Osteocyte (in vitro differentiated cells): ENCODE measurements at regions not wholly inside any gene's neighbourhood (a gene's known extent, or its start where the extent isn't known, plus 50 kb on each side); places are given as distances from the start of the nearest gene placed in this dataset.
"Not testable (repeated sequence)": the region's sequence is repeated elsewhere in the genome, so short reads cannot be mapped to it uniquely, and the experiment has no call there.

ENCODE experiments used
- DNase-seq: peaks from one replicate; pipeline ENCODE4 v3.0.0; 2021; ENCODE audit warnings: mixed read lengths; ENCODE audit not compliant: unreplicated experiment; ENCODE audit errors: extremely low spot score
- H3K27ac Mint-ChIP-seq: one replicate; pipeline ENCODE4 v1.8.0; 2021; ENCODE audit warnings: mild to moderate bottlenecking, mixed read lengths; ENCODE audit not compliant: unreplicated experiment
- H3K27me3 Mint-ChIP-seq: one replicate; pipeline ENCODE4 v1.8.0; 2021; ENCODE audit warnings: mixed read lengths; ENCODE audit not compliant: unreplicated experiment
- H3K36me3 Mint-ChIP-seq: one replicate; pipeline ENCODE4 v1.8.0; 2021; ENCODE audit warnings: mixed read lengths; ENCODE audit not compliant: unreplicated experiment
- H3K4me1 Mint-ChIP-seq: one replicate; pipeline ENCODE4 v1.8.0; 2021; ENCODE audit warnings: mixed read lengths; ENCODE audit not compliant: unreplicated experiment
- H3K4me3 Mint-ChIP-seq: one replicate; pipeline ENCODE4 v1.8.0; 2021; ENCODE audit warnings: mild to moderate bottlenecking, moderate library complexity, mixed read lengths; ENCODE audit not compliant: unreplicated experiment
- H3K9me3 Mint-ChIP-seq: one replicate; pipeline ENCODE4 v1.8.0; 2021; ENCODE audit warnings: mixed read lengths; ENCODE audit not compliant: unreplicated experiment
- TF ChIP-seq, protein P1 (sequence below): fragments of 200-600 bp; sonication (generic); IDR thresholded peaks from 2 replicates; pipeline ENCODE4 v1.5.0; 2021; ENCODE audit warnings: antibody characterized with exemption, mild to moderate bottlenecking, moderate library complexity

DNA sequence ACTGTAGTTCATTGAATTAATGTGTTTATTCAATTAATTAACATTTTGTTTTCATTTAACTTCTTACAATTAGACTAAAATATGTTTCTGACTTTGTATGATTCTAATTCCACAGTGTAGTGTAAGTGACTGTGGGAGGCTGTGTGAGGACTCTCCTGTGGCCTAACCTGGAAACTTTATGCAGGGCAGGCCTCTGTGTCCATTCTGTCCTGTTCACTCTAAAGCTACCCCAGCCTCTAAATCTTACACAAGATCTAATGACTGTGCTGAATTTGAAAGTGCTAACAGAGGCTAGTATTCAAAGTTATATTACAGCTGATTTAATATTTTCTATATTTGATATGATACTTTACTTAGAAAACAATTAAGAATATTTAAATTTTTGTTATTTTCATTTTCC, 270.5 kb upstream of the CDH19 start:
- Mint-ChIP-seq H3K4me1 (no peaks in the 10 kb centered on the region), H3K9me3 (no peaks in the 10 kb centered on the region), H3K27ac (no peak overlapping the region), H3K27me3 (peaks cover 8% of the 10 kb centered on the region), H3K4me3 (no peak overlapping the region), H3K36me3 (no peaks in the 10 kb centered on the region)
- TF ChIP-seq, protein P1, sequence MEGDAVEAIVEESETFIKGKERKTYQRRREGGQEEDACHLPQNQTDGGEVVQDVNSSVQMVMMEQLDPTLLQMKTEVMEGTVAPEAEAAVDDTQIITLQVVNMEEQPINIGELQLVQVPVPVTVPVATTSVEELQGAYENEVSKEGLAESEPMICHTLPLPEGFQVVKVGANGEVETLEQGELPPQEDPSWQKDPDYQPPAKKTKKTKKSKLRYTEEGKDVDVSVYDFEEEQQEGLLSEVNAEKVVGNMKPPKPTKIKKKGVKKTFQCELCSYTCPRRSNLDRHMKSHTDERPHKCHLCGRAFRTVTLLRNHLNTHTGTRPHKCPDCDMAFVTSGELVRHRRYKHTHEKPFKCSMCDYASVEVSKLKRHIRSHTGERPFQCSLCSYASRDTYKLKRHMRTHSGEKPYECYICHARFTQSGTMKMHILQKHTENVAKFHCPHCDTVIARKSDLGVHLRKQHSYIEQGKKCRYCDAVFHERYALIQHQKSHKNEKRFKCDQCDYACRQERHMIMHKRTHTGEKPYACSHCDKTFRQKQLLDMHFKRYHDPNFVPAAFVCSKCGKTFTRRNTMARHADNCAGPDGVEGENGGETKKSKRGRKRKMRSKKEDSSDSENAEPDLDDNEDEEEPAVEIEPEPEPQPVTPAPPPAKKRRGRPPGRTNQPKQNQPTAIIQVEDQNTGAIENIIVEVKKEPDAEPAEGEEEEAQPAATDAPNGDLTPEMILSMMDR, result no peak
- DNase-seq, result no peak

DNA sequence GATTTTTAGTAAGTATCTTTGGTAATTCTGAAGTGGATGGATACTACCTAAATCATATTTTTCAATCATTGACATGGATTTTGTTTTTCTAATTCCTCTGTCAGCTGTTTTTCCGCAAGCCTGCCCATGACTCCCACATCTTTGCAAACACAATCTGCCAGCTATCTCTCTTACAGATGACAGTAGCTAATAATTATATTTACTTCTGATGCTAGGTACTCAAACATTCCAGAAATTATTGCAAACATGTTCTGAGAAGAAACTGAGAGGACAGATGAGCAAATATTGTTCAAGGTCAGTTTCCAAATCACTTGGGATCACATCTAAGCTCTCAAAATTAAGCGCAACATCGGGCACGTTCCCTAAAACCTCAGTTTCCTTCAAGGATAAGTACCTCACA, 270.0 kb upstream of the CDH19 start:
- no peak overlapping the region for H3K27ac Mint-ChIP-seq
- H3K36me3 Mint-ChIP-seq, result no peaks in the 10 kb centered on the region
- no peaks in the 10 kb centered on the region for H3K4me1 Mint-ChIP-seq
- TF ChIP-seq, protein P1, result no peak
- H3K9me3 Mint-ChIP-seq, result no peaks in the 10 kb centered on the region
- no peak for DNase-seq
- H3K4me3 Mint-ChIP-seq, result no peak overlapping the region
- peaks cover 11% of the 10 kb centered on the region for H3K27me3 Mint-ChIP-seq

DNA sequence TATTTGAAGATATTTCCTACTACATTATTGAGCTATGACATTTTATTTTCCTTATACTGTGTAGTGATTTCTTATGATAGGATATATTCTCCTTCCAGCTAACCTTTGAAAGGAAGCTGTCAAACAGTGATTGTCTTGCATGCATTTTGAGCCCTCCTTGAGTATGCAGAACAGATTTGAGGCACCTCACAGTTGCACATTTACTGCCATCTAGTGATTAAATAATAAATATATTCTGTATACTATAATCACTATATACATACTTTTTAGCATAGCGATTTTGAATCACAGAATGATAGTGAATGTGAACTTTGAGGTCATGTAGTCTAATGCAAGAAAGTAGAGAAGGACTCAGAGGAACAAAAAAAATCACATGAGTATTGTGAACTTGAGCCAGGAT, 268.4 kb upstream of the CDH19 start:
- Mint-ChIP-seq H3K27ac (no peak overlapping the region), H3K9me3 (no peaks in the 10 kb centered on the region), H3K4me3 (no peak overlapping the region), H3K27me3 (peaks cover 12% of the 10 kb centered on the region), H3K4me1 (no peaks in the 10 kb centered on the region), H3K36me3 (no peaks in the 10 kb centered on the region)
- no peak for DNase-seq
- TF ChIP-seq, protein P1, result peak; percentile 54

DNA sequence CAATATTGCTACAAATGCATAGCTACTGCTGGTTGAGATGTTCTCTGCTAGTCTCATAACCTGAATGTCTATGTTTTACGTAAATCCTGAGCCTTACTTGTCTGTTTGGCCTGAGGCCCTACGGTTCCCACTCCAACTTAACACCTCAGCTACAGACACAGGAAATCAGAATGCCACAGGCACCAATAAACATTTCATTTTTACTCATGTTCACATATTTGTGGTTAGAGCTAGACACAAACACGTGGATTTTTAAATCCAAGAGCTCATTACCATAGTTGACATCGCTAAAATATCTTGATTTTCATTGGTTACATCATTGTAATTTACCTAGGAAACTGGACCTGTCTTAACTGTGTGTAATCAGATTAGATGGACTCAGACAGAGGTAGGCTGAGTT, 263.8 kb upstream of the CDH19 start:
- TF ChIP-seq, protein P1, result no peak
- Mint-ChIP-seq H3K36me3 (no peaks in the 10 kb centered on the region), H3K4me3 (no peak overlapping the region), H3K27me3 (peaks cover 16% of the 10 kb centered on the region), H3K9me3 (no peaks in the 10 kb centered on the region), H3K27ac (no peak overlapping the region), H3K4me1 (no peaks in the 10 kb centered on the region)
- no peak for DNase-seq

DNA sequence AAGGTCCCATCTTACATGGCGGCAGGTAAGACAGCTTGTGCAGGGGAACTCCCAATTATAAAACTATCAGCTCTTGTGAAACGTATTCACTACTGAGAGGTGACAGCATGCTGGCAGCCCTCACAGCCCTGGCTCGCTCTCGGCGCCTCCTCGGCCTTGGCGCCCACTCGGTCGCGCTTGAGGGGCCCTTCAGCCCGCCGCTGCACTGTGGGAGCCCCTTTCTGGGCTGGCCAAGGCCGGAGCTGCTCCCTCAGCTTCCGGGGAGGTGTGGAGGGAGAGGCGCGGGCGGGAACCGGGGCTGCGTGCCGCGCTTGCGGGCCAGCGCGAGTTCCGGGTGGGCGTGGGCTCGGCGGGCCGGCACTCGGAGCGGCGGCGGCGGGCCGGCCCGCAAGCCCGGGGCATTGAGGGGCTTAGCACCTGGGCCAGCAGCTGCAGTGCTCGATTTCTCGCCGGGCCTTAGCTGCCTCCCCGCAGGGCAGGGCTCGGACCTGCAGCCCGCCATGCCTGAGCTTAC, 262.6 kb upstream of the CDH19 start:
- H3K36me3 Mint-ChIP-seq, H3K27ac Mint-ChIP-seq, H3K4me1 Mint-ChIP-seq, H3K4me3 Mint-ChIP-seq, H3K9me3 Mint-ChIP-seq: not testable (repeated sequence)
- H3K27me3 Mint-ChIP-seq, result peaks cover 17% of the 10 kb centered on the region
- DNase-seq, result peak; percentile 82
